ENCODE measurements at regions not wholly inside any gene's neighbourhood (a gene's known extent, or its start where the extent isn't known, plus 50 kb on each side); places are given as distances from the start of the nearest gene placed in this dataset.

- TF ChIP-seq GATA2 (IDR thresholded peaks at IDR 0.05; ENCODE audit: low read depth, low read length) (no peak), GATA3 (IDR thresholded peaks at IDR 0.05; ENCODE audit: low read depth, low read length) (no peak)
Observed at GRCh38 chr2:201949927-201950246, 83.8 kb upstream of the FZD7 start.

Data from SH-SY5Y (cell line).